ENCODE measurements at regions not wholly inside any gene's neighbourhood (a gene's known extent, or its start where the extent isn't known, plus 50 kb on each side); places are given as distances from the start of the nearest gene placed in this dataset.
A peak's percentile ranks its signal among the peaks of the same experiment; 100 is the strongest.
"Not testable (repeated sequence)": the region's sequence is repeated elsewhere in the genome, so short reads cannot be mapped to it uniquely, and the experiment has no call there.

GRCh38 chr10:36872702-36873393 lies 252.6 kb upstream of the ANKRD30A start:
- no peak for DNase-seq

GRCh38 chr10:36840788-36841187 lies 284.6 kb upstream of the ANKRD30A start:
- no peak for DNase-seq

GRCh38 chr10:36837416-36837815 lies 288.0 kb upstream of the ANKRD30A start:
- DNase-seq: no peak

- no peak for DNase-seq
Observed at GRCh38 chr10:36819781-36820180, 305.6 kb upstream of the ANKRD30A start.

- DNase-seq: no peak
Observed at GRCh38 chr10:36817898-36818297, 307.5 kb upstream of the ANKRD30A start.

- DNase-seq: no peak
Observed at GRCh38 chr10:36808625-36809362, 316.6 kb upstream of the ANKRD30A start.

GRCh38 chr10:36803229-36803628 lies 322.2 kb upstream of the ANKRD30A start:
- no peak for DNase-seq

- DNase-seq: peak; percentile 94
Observed at GRCh38 chr10:36802490-36803153, 322.8 kb upstream of the ANKRD30A start.

GRCh38 chr10:36801660-36802059 lies 323.7 kb upstream of the ANKRD30A start:
- no peak for DNase-seq

- no peak for DNase-seq
Observed at GRCh38 chr10:36794981-36795380, 330.4 kb upstream of the ANKRD30A start.

GRCh38 chr10:36789974-36790373 lies 335.4 kb upstream of the ANKRD30A start:
- DNase-seq: no peak

GRCh38 chr10:36788152-36788551 lies 337.2 kb upstream of the ANKRD30A start:
- no peak for DNase-seq

- DNase-seq: no peak
Observed at GRCh38 chr10:36783400-36783799, 342.0 kb upstream of the ANKRD30A start.

- DNase-seq: no peak
Observed at GRCh38 chr10:36781570-36781969, 343.8 kb upstream of the ANKRD30A start.

- no peak for DNase-seq
Observed at GRCh38 chr10:36780158-36780557, 345.2 kb upstream of the ANKRD30A start.

GRCh38 chr10:36779238-36779846 lies 346.1 kb upstream of the ANKRD30A start:
- DNase-seq: peak; percentile 55

- no peak for DNase-seq
Observed at GRCh38 chr10:36778651-36779050, 346.7 kb upstream of the ANKRD30A start.

GRCh38 chr10:36773652-36774051 lies 351.7 kb upstream of the ANKRD30A start:
- no peak for DNase-seq

GRCh38 chr10:36771725-36772124 lies 353.7 kb upstream of the ANKRD30A start:
- DNase-seq: no peak

GRCh38 chr10:36769741-36770140 lies 355.7 kb upstream of the ANKRD30A start:
- not testable (repeated sequence) for DNase-seq

- no peak for DNase-seq
Observed at GRCh38 chr10:36766940-36767339, 358.5 kb upstream of the ANKRD30A start.

- no peak for DNase-seq
Observed at GRCh38 chr10:36766415-36766810, 359.0 kb upstream of the ANKRD30A start.

- no peak for DNase-seq
Observed at GRCh38 chr10:36765782-36766414, 359.5 kb upstream of the ANKRD30A start.
